Gastrocnemius medialis (tissue), 4 donors: ENCODE measurements at regions not wholly inside any gene's neighbourhood (a gene's known extent, or its start where the extent isn't known, plus 50 kb on each side); places are given as distances from the start of the nearest gene placed in this dataset.

Experiments
- ATAC-seq, 2 donors: fragments of 150-250 bp; one replicate each; pipeline ENCODE4 v1.9.1; 2016
- DNase-seq, 2 donors: peaks; one replicate each; pipeline ENCODE4 v3.0.0-alpha.2; 2019
- H3K27ac ChIP-seq, 4 donors: fragments of 200-600 bp; sonication (generic); 1 replicate in 1 of 4; 2 replicates in 3 of 4; pipeline ENCODE4 v1.5.1; 2016 to 2018; ENCODE audit warnings: mild to moderate bottlenecking in 2 of 4, moderate library complexity in 1 of 4
- H3K27me3 ChIP-seq, 3 donors: fragments of 200-600 bp; sonication (generic) in 2 of 3; 1 replicate in 1 of 3; 2 replicates in 2 of 3; pipeline versions ENCODE4 v1.5.1 to v1.6.0; 2016 to 2019; ENCODE audit warnings: mild to moderate bottlenecking in 1 of 3, moderate library complexity in 1 of 3
- H3K36me3 ChIP-seq, 2 donors: fragments of 200-600 bp; sonication (generic) in 1 of 2; one replicate each; pipeline ENCODE4 v1.5.1; 2017 to 2018
- H3K4me1 ChIP-seq, 2 donors: fragments of 200-600 bp; sonication (generic) in 1 of 2; one replicate each; pipeline ENCODE4 v1.5.1; 2016 to 2017; ENCODE audit warnings: mild to moderate bottlenecking in 2 of 2
- H3K4me3 ChIP-seq, 4 donors: fragments of 200-600 bp; sonication (generic) in 3 of 4; 1 replicate in 1 of 4; 2 replicates in 3 of 4; pipeline ENCODE4 v1.5.1; 2016 to 2019; ENCODE audit warnings: mild to moderate bottlenecking in 2 of 4
- H3K9me3 ChIP-seq, 3 donors: fragments of 200-600 bp; sonication (generic) in 2 of 3; 1 replicate in 1 of 3; 2 replicates in 2 of 3; pipeline ENCODE4 v1.5.1; 2016 to 2019
- POLR2A ChIP-seq, 2 donors: fragments of 450-650 bp; IDR thresholded peaks; one replicate each; pipeline ENCODE4 v1.6.1; 2017; ENCODE audit warnings: antibody characterized with exemption in 2 of 2, mild to moderate bottlenecking in 2 of 2, moderate library complexity in 2 of 2
- in situ Hi-C, 4 donors: fragments of 200-750 bp; cut with MboI; loops; one replicate each; pipeline versions ENCODE4 v1.15.0 to v1.8.0; 2017; ENCODE audit warnings: low sequenced_read_pairs in 4 of 4
- intact Hi-C: fragments of 100-400 bp; cut with DNase I; formaldehyde crosslinking; loops from one replicate; pipeline ENCODE4 v1.15.1; 2023; ENCODE audit warnings: low total_unique reads
- TF ChIP-seq, protein P1 (sequence below), 5 experiments: fragments of 450-650 bp in 3 of 5; fragments of 200-600 bp in 2 of 5; sonication (generic) in 2 of 5; IDR thresholded peaks in 4 of 5; conservative IDR thresholded peaks in 1 of 5; 1 replicate in 4 of 5; 2 replicates in 1 of 5; pipeline ENCODE4 v1.5.1; 2016 to 2019; ENCODE audit warnings: antibody characterized with exemption in 5 of 5, mild to moderate bottlenecking in 3 of 5, moderate library complexity in 3 of 5

DNA sequence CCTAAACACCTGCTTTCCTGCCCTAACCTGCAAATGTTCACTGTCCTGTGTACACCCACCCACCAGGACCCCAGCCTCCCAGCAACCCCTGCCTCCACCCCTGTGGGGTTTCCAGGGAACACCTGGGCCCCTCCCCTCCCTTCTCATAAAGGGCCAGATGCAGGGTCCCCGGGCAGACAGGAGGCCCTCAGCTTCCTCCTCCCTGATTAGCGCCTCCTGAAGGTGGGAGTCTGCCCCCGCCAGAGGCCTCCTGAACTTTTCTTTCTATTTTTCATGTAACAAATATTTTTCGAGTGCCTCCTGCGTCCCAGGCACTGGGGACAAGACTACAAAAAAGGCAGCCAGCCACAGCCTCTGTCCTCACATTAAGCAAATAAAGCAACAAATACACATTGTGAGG lies 135.4 kb upstream of the LINGO1 start:
- in situ Hi-C loops = no loop called here
- Histone ChIP-seq H3K4me3 (no peak overlapping the region), H3K4me1 (no peaks in the 10 kb centered on the region), H3K27me3 (peaks cover 0 to 11% (median 4%) of the 10 kb centered on the region in 3 donors), H3K9me3 (no peaks in the 10 kb centered on the region), H3K36me3 (no peaks in the 10 kb centered on the region), H3K27ac (no peak overlapping the region)
- TF ChIP-seq POLR2A (IDR thresholded peaks at IDR 0.05) = no peak
- TF ChIP-seq, protein P1, sequence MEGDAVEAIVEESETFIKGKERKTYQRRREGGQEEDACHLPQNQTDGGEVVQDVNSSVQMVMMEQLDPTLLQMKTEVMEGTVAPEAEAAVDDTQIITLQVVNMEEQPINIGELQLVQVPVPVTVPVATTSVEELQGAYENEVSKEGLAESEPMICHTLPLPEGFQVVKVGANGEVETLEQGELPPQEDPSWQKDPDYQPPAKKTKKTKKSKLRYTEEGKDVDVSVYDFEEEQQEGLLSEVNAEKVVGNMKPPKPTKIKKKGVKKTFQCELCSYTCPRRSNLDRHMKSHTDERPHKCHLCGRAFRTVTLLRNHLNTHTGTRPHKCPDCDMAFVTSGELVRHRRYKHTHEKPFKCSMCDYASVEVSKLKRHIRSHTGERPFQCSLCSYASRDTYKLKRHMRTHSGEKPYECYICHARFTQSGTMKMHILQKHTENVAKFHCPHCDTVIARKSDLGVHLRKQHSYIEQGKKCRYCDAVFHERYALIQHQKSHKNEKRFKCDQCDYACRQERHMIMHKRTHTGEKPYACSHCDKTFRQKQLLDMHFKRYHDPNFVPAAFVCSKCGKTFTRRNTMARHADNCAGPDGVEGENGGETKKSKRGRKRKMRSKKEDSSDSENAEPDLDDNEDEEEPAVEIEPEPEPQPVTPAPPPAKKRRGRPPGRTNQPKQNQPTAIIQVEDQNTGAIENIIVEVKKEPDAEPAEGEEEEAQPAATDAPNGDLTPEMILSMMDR (IDR thresholded peaks at IDR 0.05 in 4 of 5, conservative IDR thresholded peaks at IDR 0.05 in 1 of 5) = no peak
- ATAC-seq = no peak
- DNase-seq = no peak
- intact Hi-C loops = no loop called here

DNA sequence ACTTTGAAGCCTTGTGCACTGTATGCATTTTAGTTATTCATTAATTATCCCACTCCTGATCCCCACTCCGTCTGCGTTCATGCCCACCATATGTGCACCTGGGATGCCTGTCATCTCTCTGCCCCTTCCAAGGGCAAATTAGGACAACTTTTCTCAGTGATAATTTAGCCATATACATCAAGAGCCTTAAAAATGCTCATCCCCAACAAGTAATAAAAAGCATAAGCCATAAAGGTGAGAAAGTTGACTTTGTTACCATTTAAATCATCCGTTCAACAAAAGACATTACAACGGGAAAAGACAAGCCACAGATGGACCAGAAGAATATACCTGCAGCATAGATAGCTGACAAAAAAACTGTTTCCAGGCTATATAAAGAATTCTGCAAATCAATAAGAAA lies 131.4 kb upstream of the LINGO1 start:
- DNase-seq (no peak), ATAC-seq (no peak)
- Histone ChIP-seq H3K4me1 (no peaks in the 10 kb centered on the region), H3K27me3 (peaks cover 0 to 10% (median 4%) of the 10 kb centered on the region in 3 donors), H3K36me3 (no peaks in the 10 kb centered on the region), H3K27ac (no peak overlapping the region), H3K9me3 (no peaks in the 10 kb centered on the region), H3K4me3 (no peak overlapping the region)
- intact Hi-C loops (no loop called here), in situ Hi-C loops (no loop called here)
- TF ChIP-seq POLR2A (IDR thresholded peaks at IDR 0.05) = no peak
- TF ChIP-seq, protein P1 (IDR thresholded peaks at IDR 0.05 in 4 of 5, conservative IDR thresholded peaks at IDR 0.05 in 1 of 5) = no peak

DNA sequence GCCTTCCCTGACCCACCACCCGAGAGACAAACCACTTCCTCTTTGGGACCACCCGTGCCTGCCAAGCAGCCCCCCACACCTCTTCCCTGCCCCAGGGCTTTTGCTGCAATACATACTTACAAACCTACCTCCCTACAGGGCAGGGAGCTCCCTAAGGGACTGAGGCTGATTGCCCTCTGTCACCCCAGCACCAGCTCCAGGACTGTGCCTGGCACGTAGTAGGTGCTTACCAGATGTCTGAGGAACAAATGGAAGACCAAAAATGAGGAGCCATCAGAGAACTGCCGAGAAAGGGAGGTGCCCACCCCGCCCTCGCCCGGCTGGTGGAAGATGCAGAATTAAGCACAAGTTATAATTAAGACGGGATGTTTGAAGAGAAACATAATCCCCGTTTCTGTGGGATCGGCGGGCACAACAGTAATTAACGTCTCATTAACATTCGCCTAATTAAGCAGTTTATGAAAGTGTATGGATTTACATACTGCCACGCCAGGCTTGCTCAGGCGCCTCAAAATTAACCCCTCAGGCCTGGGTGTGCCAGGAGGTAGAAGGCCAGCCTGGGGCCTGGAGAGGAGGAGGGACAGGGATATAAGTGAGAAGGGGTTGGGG lies 130.1 kb upstream of the LINGO1 start:
- no peak for ATAC-seq
- intact Hi-C loops = no loop called here

DNA sequence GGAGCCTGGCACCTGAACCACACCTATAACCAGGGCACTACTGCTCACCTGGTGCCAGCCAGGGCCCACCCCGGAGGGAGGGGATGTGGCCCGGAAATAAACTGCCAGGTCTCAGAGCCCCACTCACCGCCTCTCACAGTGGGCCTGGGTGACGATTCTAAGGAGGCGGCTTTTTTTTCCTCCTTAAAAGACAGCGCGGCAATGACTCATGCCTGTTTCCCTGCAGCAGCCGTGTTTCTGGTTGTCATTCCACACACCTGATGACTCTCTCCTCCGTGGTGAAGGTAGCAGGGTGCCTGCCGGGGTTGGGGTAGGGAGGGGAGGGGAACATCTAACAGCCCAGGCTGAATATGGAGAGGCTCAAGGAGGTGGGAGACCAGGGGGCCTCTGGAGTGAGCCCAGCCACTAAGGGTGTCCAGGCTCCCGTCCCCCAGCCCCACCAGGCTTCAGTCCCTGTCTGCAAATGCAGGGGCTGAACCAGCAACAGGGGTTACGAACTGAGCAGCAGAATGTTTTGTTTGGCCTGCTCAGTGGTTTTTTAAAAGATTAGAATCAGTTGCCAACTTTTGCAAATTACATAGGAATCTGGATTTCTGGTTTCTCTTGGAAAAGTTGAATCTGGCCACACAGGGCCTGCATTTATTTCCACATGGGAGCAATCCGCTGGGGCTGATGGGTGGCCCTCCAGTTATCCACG lies 127.3 kb upstream of the LINGO1 start:
- in situ Hi-C loops = no loop called here

More for the DNA sequence above, 130.1 kb upstream of the LINGO1 start:
- Histone ChIP-seq H3K27me3 (peaks cover 0 to 7% (median 4%) of the 10 kb centered on the region in 3 donors), H3K9me3 (no peaks in the 10 kb centered on the region), H3K27ac (no peak overlapping the region), H3K4me3 (no peak overlapping the region), H3K36me3 (no peaks in the 10 kb centered on the region), H3K4me1 (no peaks in the 10 kb centered on the region)
- no peak for DNase-seq
- TF ChIP-seq, protein P1 (IDR thresholded peaks at IDR 0.05 in 4 of 5, conservative IDR thresholded peaks at IDR 0.05 in 1 of 5) = no peak
- TF ChIP-seq POLR2A (IDR thresholded peaks at IDR 0.05) = no peak
- in situ Hi-C loops = no loop called here

More for the DNA sequence above, 127.3 kb upstream of the LINGO1 start:
- intact Hi-C loops = no loop called here
- Histone ChIP-seq H3K27ac (no peak overlapping the region), H3K4me3 (no peak overlapping the region), H3K36me3 (no peaks in the 10 kb centered on the region), H3K4me1 (no peaks in the 10 kb centered on the region), H3K9me3 (no peaks in the 10 kb centered on the region), H3K27me3 (peaks cover 0 to 7% (median 0%) of the 10 kb centered on the region in 3 donors)
- DNase-seq (no peak), ATAC-seq (no peak)
- TF ChIP-seq, protein P1 (IDR thresholded peaks at IDR 0.05 in 4 of 5, conservative IDR thresholded peaks at IDR 0.05 in 1 of 5) = no peak
- no peak for TF ChIP-seq POLR2A (IDR thresholded peaks at IDR 0.05)
